ENCODE measurements at regions not wholly inside any gene's neighbourhood (a gene's known extent, or its start where the extent isn't known, plus 50 kb on each side); places are given as distances from the start of the nearest gene placed in this dataset.
"Not testable (repeated sequence)": the region's sequence is repeated elsewhere in the genome, so short reads cannot be mapped to it uniquely, and the experiment has no call there.

- H3K27me3 ChIP-seq (ENCODE audit: insufficient read depth, poor library complexity, severe bottlenecking) = no peaks in the 10 kb centered on the region
- no peak overlapping the region for H3K27ac ChIP-seq (replicated peaks)
- no peak overlapping the region for H3K4me3 ChIP-seq (replicated peaks; ENCODE audit: insufficient read depth, low read length)
- TF ChIP-seq CTCF (IDR thresholded peaks at IDR 0.05; ENCODE audit: insufficient read depth, low read length) = no peak
- no peak for TF ChIP-seq SPI1 (IDR thresholded peaks at IDR 0.05; ENCODE audit: borderline replicate concordance, low read depth)
- TF ChIP-seq REST (IDR thresholded peaks at IDR 0.05; ENCODE audit: insufficient replicate concordance, low read depth) = no peak
- no peak for TF ChIP-seq GABPA (IDR thresholded peaks at IDR 0.05; ENCODE audit: low read depth)
- TF ChIP-seq POLR2AphosphoS5 (IDR thresholded peaks at IDR 0.05; ENCODE audit: low read depth) = no peak
- DNase-seq (ENCODE audit: low read depth in 1 of 2, low spot score in 1 of 2) = no peak
These were observed 75.9 kb upstream of the CAB39 start for GRCh38 chr2:230636684-230637271.

GRCh38 chr2:230637486-230637885 lies 75.2 kb upstream of the CAB39 start:
- H3K27me3 ChIP-seq (ENCODE audit: insufficient read depth, poor library complexity, severe bottlenecking); H3K27ac ChIP-seq (replicated peaks); H3K4me3 ChIP-seq (replicated peaks; ENCODE audit: insufficient read depth, low read length); DNase-seq (ENCODE audit: low read depth in 1 of 2, low spot score in 1 of 2): not testable (repeated sequence)

GRCh38 chr2:230640540-230641011 lies 72.1 kb upstream of the CAB39 start:
- DNase-seq (ENCODE audit: low read depth in 1 of 2, low spot score in 1 of 2) = no peak

More at GRCh38 chr2:230640540-230641011, 72.1 kb upstream of the CAB39 start:
- Histone ChIP-seq H3K27ac (replicated peaks) (no peak overlapping the region), H3K4me3 (replicated peaks; ENCODE audit: insufficient read depth, low read length) (no peak overlapping the region), H3K27me3 (ENCODE audit: insufficient read depth, poor library complexity, severe bottlenecking) (no peaks in the 10 kb centered on the region)
- TF ChIP-seq REST (IDR thresholded peaks at IDR 0.05; ENCODE audit: insufficient replicate concordance, low read depth) (no peak), CTCF (IDR thresholded peaks at IDR 0.05; ENCODE audit: insufficient read depth, low read length) (no peak), POLR2AphosphoS5 (IDR thresholded peaks at IDR 0.05; ENCODE audit: low read depth) (no peak), SPI1 (IDR thresholded peaks at IDR 0.05; ENCODE audit: borderline replicate concordance, low read depth) (no peak), GABPA (IDR thresholded peaks at IDR 0.05; ENCODE audit: low read depth) (no peak)

Measured in HL-60 (cell line).